GM12878 (cell line): ENCODE measurements at regions not wholly inside any gene's neighbourhood (a gene's known extent, or its start where the extent isn't known, plus 50 kb on each side); places are given as distances from the start of the nearest gene placed in this dataset.

Source experiments
- ATAC-seq: fragments of 200-7000 bp; cut with Tn5 transposase; 3 replicates; pipeline ENCODE4 v1.9.1; 2020; ENCODE audit warnings: mild to moderate bottlenecking, moderate library complexity
- BruUV-seq: library from RNA; stranded (reverse); fragments of 400-500 nt; replicated peaks from 2 replicates; lab custom pipeline; 2021; lab: Mats Ljungman, UMichigan
- CTCF ChIA-PET: fragments of 300-600 bp; sonication (Branson Sonifier 250); formaldehyde crosslinking; extraction: SDS; loops from one replicate; lab custom pipeline; 2021; ENCODE audit warnings: inconsistent platforms; lab: Yijun Ruan, JAX
- POLR2A ChIA-PET: fragments of 350-600 bp; formaldehyde crosslinking; extraction: SDS; loops from one replicate; lab custom pipeline; 2021; ENCODE audit warnings: inconsistent platforms; lab: Charles Lee
- RAD21 ChIA-PET: fragments of 300-600 bp; sonication (Branson Sonifier 250); formaldehyde crosslinking; loops from one replicate; lab custom pipeline; 2023; ENCODE audit warnings: antibody characterized with exemption; ENCODE audit not compliant: unreplicated experiment; lab: Charles Lee
- SMC1A ChIA-PET: fragments of 300-600 bp; sonication (Branson Sonifier 250); formaldehyde crosslinking; loops from one replicate; lab custom pipeline; 2023; ENCODE audit not compliant: unreplicated experiment, uncharacterized antibody; lab: Charles Lee
- DNase-seq: peaks from one replicate; pipeline ENCODE4 v3.0.0-alpha.2; 2011; ENCODE audit warnings: low read depth, low spot score
- FAIRE-seq: peaks from 3 replicates; lab custom pipeline; 2011; peaks lifted over from hg19 to GRCh38; lab: Jason Lieb, UNC
- H2AFZ ChIP-seq: 2 replicates; pipeline ENCODE4 v1.6.0; 2011; ENCODE audit warnings: low read depth, low read length, control low read depth; ENCODE audit not compliant: control insufficient read depth
- H3K27ac ChIP-seq: 2 replicates; pipeline ENCODE4 v1.5.1; 2011; ENCODE audit warnings: control low read depth; ENCODE audit not compliant: control insufficient read depth, insufficient read depth
- H3K27me3 ChIP-seq, 2 experiments: replicated peaks in 1 of 2; 2 replicates each; pipeline versions ENCODE4 v1.6.0 to v1.6.1; 2011; ENCODE audit warnings: low read length in 1 of 2; ENCODE audit not compliant: control insufficient read depth in 2 of 2, insufficient read depth in 2 of 2
- H3K36me3 ChIP-seq, 2 experiments: 2 replicates each; pipeline ENCODE4 v1.5.1; 2011; ENCODE audit warnings: low read length in 1 of 2; ENCODE audit not compliant: control insufficient read depth in 2 of 2, insufficient read depth in 2 of 2
- H3K4me1 ChIP-seq: 2 replicates; pipeline ENCODE4 v1.6.1; 2011; ENCODE audit warnings: mild to moderate bottlenecking, low read length, moderate library complexity, mixed read lengths; ENCODE audit not compliant: control insufficient read depth, insufficient read depth
- H3K4me2 ChIP-seq: 2 replicates; pipeline ENCODE4 v1.6.0; 2011; ENCODE audit warnings: control low read depth; ENCODE audit not compliant: control insufficient read depth, insufficient read depth
- H3K4me3 ChIP-seq: fragments of 200-600 bp; sonication (generic); 2 replicates; pipeline ENCODE4 v1.5.1; 2016
- H3K79me2 ChIP-seq: 2 replicates; pipeline ENCODE4 v1.6.0; 2011; ENCODE audit warnings: low read length; ENCODE audit not compliant: control insufficient read depth, insufficient read depth
- H3K9ac ChIP-seq: 2 replicates; pipeline ENCODE4 v1.8.0; 2011; ENCODE audit warnings: low read length, control low read depth, mixed read lengths; ENCODE audit not compliant: control insufficient read depth, insufficient read depth
- H3K9me3 ChIP-seq: replicated peaks from 3 replicates; pipeline ENCODE4 v1.5.1; 2011; ENCODE audit warnings: mild to moderate bottlenecking, low read length; ENCODE audit not compliant: control insufficient read depth, insufficient read depth
- H4K20me1 ChIP-seq: 2 replicates; pipeline ENCODE4 v1.6.0; 2011; ENCODE audit not compliant: control insufficient read depth, insufficient read depth
- CEBPZ ChIP-seq: fragments of 150-350 bp; IDR thresholded peaks from 2 replicates; pipeline ENCODE4 v1.6.1; 2016; ENCODE audit warnings: low read depth, low read length
- CHD2 ChIP-seq: IDR thresholded peaks from 2 replicates; pipeline ENCODE4 v1.6.1; 2011; ENCODE audit warnings: low read depth, low read length, improper control_type of control experiment, borderline replicate concordance
- CHD4 ChIP-seq: fragments of 200-600 bp; sonication (generic); IDR thresholded peaks from 2 replicates; pipeline ENCODE4 v1.6.1; 2016; ENCODE audit warnings: mild to moderate bottlenecking
- GATAD2B ChIP-seq: fragments of 450-650 bp; conservative IDR thresholded peaks from 2 replicates; pipeline ENCODE4 v1.6.1; 2017; ENCODE audit warnings: low read depth, mild to moderate bottlenecking, moderate library complexity
- HDGF ChIP-seq: fragments of 450-650 bp; IDR thresholded peaks from 2 replicates; pipeline ENCODE4 v1.6.1; 2016; ENCODE audit warnings: antibody characterized with exemption
- KAT2A ChIP-seq: conservative IDR thresholded peaks from 2 replicates; pipeline ENCODE4 v1.6.1; 2011; ENCODE audit warnings: low read depth, low read length; ENCODE audit not compliant: control insufficient read depth
- WRNIP1 ChIP-seq: IDR thresholded peaks from 2 replicates; pipeline ENCODE4 v1.6.1; 2011; ENCODE audit warnings: low read depth, low read length, improper control_type of control experiment, borderline replicate concordance
- WGBS: methylation state at CpG from one replicate; pipeline ENCODE4 v1.1.6; 2016; ENCODE audit warnings: low lambda C conversion rate; ENCODE audit not compliant: insufficient replicate concordance, insufficient coverage; ENCODE audit errors: missing lambda C conversion rate; 5-methylcytosine and 5-hydroxymethylcytosine counted together
- in situ Hi-C: fragments of 300-500 bp; cut with MboI; formaldehyde crosslinking; loops from 9 replicates; pipeline ENCODE4 v1.14.3; 2018; ENCODE audit warnings: mixed read lengths
- intact Hi-C: fragments of 100-400 bp; cut with micrococcal nuclease; formaldehyde crosslinking; loops from one replicate; pipeline ENCODE4 v1.14.2; 2022; ENCODE audit not compliant: unreplicated experiment

GRCh38 chr20:60888771-60889170 lies 363.3 kb upstream of the CDH4 start:
- POLR2A ChIA-PET, result no interaction called here
- Histone ChIP-seq H3K9me3 (no peaks in the 10 kb centered on the region; the same call in 2 of the 3 replicates), H3K27ac (no peak overlapping the region), H2AFZ (no peak overlapping the region), H3K4me3 (no peak overlapping the region), H3K9ac (no peak overlapping the region), H4K20me1 (no peaks in the 10 kb centered on the region), H3K79me2 (no peaks in the 10 kb centered on the region), H3K27me3 (no peaks in the 10 kb centered on the region), H3K36me3 (no peaks in the 10 kb centered on the region), H3K4me2 (no peak overlapping the region), H3K4me1 (no peaks in the 10 kb centered on the region)
- intact Hi-C loops, result no loop called here
- TF ChIP-seq CHD2, result no peak
- no peak for TF ChIP-seq CEBPZ
- no peak for TF ChIP-seq GATAD2B
- TF ChIP-seq KAT2A, result no peak
- TF ChIP-seq HDGF, result no peak
- TF ChIP-seq WRNIP1, result no peak
- TF ChIP-seq CHD4, result no peak
- CTCF ChIA-PET, result interaction anchor here (0.6 to 1.2 kb wide), 2 partner anchors 9 to 748 kb away, joined by 3 read pairs; no protein-coding TSS in a partner anchor
- ATAC-seq (no peak), DNase-seq (no peak), FAIRE-seq (no peak)
- no TSS peak for BruUV-seq
- RAD21 ChIA-PET, result no interaction called here
- SMC1A ChIA-PET, result interaction anchor here (0.8 kb wide), 1 partner anchor 32 kb away, joined by 3 read pairs; no protein-coding TSS in a partner anchor
- WGBS, result 89% methylated on average over 8 of the region's 8 CpGs
- in situ Hi-C loops, result no loop called here
